NCI-H1436 treated with DMSO at 0.1 percent for 48 hours (cell line): ENCODE measurements at regions not wholly inside any gene's neighbourhood (a gene's known extent, or its start where the extent isn't known, plus 50 kb on each side); places are given as distances from the start of the nearest gene placed in this dataset.
"Not testable (repeated sequence)": the region's sequence is repeated elsewhere in the genome, so short reads cannot be mapped to it uniquely, and the experiment has no call there.

Source experiments
- DNase-seq: peaks from one replicate; lab custom pipeline; 2025; lab: John Stamatoyannopoulos, UW

DNA sequence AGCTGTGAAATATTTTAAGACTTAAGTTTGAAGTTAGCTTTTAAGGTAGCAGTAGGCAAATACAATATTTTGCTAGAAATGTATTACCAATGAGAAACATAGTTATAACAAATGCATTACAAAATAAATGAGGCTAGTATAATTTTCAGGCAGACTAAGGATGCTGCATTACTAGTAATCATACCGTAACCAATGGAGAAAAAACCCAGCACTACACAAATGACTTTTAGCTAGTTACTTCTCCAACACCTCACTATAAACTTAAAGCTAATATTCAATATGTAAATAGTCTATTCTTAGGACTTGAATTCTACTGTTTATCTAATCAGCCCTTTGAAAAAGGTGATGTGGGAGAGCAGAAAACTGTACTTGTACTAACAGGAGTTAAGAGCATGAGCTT is 285.3 kb upstream of the KLF14 start:
- DNase-seq, result no peak

DNA sequence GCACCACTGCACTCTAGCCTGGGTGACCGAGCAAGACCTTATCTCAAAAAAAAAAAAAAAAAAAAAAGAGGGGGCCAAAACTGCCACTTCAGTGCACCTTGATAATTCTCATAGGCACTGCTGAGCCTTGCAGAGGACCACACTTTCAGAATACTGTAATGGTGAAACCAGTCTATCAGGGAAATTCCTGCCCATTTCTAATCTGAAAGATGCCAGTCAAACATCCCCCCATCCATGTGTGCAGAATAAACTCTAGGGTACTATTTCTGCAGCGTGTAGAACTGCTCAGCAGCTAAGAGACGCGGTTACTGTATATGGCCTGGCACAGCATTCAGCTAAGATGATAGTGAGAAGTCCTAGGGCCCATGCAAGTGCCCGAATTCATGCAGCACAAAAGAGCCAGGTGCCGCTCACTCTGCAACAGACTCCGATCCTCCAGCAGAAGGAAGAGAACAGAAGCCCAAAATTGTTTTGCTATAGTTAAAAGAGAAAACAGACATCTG is 286.8 kb upstream of the KLF14 start:
- DNase-seq, result no peak

DNA sequence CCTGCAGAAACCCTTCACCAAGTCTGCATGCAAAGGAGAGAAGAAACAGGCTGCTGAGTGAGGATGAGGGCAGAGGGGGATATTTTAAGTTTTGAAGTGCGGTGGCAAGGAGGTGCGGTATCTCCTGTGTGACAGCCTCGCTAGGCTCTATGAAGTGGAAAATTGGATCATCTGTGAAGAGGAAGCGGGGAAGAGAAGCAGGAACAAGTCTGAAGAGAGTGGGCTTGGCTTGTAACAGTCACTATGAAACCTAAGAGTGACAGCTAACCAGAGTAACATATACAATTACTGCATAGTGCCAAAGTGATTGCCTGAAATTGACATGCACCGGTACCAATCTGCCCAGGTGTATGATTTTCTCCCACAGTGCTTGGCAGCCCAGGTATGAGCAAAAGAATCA is 287.5 kb upstream of the KLF14 start:
- DNase-seq, result no peak

DNA sequence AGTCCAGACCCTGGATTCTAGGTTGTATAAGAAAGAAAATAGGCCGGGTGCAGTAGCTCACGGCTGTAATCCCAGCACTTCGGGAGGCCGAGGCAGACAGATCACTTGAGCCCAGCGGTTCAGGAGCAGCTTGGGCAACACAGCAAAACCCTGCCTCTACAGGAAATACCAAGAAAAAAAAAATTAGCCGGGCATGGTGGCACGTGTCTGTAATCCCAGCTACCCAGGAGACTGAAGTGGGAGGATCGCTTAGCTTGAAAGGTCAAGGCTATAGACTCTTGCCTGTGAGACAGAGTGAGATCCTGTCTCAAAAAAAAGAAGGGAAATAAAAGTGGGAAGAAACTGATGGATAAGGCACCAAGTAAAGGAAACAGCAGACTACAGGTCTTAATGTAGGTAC is 287.9 kb upstream of the KLF14 start:
- DNase-seq, result no peak

DNA sequence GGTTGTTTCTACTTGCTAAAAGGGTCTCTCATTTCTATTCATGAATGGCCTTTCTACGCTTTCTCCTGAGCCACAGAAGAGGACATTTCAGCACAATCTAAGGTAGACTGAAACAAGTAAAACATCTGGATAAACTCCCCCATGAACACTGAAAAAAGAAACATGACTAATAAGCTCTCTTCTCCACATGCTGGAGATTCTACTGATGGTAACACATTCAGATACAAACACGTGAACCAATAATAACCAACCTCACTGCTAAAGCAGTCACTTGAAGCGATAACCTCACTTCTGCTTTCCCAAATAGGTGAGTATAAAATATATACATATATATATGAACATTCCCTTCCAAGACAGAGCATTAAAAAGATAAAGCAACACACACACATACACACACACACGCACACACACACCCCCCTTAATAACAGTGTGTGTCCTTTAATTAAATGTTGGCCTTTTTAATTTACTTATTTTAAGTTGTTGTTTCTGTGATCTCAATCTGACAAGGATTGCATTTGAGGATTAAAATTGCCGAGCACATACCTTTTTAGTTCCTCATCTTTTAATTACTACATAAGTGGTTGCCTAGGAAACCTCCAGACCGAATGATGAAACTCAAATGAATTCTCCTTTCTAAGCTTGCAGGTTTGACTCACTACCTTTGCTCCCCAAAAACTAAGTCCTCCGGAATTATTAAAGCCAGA is 292.4 kb upstream of the KLF14 start:
- no peak for DNase-seq

DNA sequence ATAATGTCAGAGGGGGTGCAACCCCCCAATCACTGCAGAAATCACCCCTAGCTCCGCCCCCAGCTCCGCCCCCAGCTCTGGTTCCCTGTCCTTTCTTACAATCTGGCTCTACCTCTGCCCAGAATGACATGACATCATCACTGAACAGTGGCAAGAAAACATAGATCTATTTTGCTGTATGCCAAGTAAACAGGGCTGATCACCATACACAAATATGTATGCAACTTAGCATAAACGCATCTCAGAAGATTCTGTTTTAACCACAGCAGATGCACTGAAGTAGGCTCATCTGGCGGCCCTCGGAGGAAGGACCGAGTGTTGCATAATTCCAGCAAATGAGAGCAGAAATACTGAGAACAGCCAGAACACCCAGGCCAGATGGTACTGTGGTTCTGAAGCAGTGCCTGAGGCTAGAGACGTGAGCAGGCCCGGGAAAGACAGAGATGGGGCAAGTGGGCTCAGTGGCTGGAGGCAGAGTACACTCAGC is 293.3 kb upstream of the KLF14 start:
- no peak for DNase-seq

DNA sequence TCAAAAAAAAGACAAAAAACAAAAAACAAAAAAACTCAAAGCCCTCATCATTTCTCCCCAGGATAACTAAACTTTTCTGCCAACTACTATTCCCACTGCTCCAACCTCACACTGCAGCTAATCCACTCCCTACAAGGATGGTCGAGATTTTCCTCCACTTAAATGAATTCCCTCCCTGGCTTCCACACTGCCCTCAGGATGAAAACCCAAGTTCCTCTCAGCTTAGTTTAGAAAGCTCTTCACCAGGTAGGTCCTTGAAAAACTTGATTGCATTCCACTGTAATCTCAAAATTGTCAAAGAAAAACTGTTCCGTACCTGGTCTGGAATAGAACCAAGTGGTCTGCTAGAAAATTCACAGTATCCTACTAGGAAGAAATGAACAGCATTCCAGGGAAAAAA is 294.3 kb upstream of the KLF14 start:
- no peak for DNase-seq

DNA sequence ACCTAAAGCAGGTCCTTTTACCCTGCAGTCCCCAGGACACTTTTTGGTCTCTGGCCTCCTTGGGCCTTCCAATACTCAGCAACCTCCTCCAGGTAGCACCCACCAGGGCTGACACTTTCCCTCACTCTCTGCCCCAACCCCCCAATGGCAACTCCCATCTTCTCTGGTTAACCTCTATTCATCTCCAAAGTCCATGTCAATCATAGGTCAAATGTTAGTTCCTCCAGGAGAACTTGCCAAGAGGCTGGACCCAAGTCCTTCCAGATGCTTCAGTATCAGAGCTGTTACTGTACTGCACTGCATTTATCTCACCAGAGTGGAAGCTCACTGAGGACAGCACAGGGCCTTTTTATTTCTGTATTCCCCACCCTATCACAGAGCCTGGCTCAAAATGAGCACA is 295.0 kb upstream of the KLF14 start:
- no peak for DNase-seq

DNA sequence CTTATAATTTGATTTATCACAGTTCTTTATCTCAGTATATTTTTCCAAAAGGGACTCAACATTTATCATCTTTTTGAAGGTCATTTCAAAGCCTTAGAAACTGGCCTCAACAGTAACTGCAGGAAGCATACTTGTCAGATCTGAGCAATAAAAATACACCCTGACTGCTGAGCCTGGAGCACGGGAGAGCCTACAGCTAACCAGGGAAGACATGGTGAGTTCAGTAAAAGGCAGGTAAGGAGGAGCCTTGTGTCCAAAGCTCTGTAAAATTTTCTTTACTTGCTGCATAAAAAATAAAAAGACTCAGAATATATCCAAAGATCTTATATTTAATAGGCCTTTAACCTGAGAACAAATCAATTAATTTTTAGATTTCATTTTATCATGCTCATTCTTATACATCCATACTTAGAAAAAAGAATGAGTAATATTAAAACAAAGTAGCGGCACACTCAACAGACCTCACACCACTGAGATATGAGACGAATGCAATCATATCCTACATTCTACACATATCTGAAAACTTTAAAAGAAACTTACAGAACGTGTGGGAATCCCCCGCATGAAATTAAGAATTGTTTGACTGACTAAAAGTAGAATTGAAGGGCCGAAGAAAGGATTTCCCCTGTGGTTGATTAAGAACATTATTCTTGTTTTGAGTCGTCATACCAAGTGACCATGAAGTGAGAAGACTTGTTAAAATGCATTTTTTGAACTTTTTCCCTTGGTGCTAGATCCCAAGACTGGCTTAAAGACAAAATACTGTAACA is 296.4 kb upstream of the MKLN1 start:
- DNase-seq, result no peak

DNA sequence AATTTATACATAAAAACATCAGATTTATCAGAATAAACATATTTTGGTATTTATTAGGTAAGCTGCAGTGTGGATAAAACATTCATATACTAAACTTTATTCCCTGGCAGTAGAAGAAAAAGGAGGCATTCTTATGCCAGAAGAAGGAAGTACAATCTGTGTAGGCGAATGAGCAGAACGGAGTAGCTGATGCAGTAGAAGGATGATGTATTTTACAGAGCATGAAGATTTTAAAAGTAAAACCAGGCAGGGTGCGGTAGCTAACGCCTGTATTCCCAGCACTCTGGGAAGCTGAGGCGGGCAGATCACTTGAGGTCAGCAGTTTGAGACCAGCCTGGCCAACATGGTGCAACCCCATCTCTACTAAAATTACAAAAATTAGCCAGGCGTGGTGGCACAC is 294.9 kb upstream of the MKLN1 start:
- DNase-seq, result no peak

DNA sequence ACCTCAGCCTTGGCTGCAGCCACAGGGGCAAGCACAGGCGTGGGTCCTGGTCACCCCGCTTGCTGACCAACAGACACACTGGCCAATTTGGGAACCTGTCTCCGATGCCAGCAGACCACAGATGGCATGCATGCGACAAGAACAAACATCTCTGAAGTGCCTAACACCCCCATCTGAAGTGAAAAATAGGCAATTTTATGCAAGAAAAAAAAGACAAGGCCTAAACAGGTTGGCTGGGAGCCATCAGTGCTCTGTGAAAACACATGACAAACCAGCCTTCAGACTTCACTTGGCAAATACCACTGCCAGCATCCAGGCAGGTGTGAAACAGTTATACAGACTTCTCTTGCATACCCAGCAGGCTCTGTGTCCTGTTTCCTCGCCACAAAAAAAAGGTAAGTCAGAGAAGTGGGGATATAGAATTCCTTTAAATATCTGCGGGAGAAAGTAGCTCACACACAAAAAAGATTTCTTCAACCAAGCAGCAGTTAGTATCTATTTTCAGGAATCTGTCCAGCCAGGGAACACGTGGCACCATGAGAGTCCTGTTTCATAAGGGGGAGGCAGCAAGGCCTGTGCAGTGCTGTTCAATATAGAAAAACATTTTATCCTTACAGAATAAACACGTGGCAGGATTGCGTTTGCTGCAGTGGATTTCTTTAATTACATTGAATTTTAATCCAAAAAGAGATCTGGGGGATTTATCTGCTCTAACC is 293.4 kb upstream of the MKLN1 start:
- no peak for DNase-seq

DNA sequence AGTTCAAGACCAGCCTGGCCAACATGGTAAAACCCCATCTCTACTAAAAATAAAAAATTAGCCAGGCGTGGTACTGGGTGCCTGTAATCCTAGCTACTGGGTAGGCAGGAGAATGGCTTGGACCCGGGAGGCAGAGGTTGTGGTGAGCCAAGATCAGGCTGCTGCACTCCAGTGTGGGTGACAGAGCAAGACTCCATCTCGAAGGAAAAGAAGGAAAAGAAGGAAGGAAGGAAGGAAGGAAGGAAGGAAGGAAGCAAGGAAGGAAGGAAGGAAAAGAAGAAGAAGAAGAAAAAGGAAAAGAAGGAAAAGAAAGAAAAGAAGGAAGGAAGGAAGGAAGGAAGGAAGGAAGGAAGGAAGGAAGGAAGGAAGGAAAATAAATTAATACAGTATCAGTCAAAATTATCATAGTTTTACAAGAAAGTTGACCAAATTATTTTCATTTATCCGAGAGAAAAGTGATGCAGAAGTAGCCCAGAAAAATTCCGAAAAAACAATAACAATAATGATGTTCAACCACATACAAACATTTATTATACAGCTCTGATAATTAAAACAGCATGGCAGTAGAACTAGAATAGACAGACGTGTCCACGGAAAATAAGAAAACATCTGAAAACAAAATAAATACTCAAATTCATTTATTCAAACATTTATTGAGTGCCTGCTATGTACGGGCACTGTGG is 292.4 kb upstream of the MKLN1 start:
- DNase-seq, result no peak

DNA sequence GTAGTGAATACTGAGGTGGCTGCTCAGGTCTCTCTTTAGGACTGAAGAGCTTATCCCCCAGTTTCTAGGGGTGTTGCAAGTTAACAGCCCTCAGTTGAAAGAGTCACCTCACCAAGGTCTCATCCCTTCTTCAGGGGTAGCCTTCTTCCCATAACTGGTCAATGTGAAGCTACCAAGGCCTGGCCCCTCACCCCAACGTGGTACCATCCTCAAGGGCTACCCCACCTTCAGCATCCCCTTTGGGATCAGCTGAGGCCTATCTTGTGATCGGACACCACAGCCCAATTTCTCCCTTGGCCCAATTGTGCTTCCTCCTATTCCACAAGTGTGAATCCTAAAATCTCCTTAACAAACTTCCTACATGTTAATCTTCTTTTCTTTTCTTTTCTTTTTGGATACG is 289.5 kb upstream of the MKLN1 start:
- DNase-seq, result no peak

DNA sequence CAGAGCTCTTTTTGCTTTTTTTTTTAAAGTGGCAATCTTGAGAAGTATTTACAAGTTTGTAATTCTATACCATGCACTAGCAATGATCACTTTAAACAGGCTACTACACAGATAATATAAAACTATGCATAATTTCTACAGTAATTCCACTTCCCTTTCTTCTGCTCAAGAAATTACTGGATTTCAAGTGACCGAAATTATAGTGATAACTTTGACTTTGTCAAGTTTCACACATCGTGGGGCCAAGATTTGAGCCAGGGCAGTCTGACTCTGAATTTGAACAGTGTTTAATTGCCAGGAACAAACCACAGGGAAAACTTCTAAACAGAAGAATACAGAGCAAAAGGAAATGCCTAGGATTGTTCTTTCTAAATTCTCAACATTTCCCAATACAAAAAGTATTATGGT is 288.3 kb upstream of the MKLN1 start:
- no peak for DNase-seq

DNA sequence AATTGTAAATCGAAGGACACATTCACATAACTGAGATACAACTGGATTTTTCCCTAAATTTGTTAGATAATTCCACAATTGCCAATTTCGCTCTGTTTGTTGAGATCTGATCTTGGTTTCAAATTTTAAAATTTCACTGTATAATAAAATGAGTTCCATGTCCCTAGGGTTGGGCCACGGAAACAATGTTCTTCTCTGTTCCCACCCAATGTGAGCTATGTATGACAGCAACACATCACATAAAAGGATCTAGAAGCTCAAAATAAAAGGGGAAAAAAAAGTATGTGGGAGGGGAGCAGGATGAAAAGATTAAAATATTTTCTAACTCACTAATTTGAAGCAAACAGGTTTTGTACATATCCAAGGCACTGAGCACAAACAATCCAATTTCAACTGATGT is 287.8 kb upstream of the MKLN1 start:
- DNase-seq, result no peak

DNA sequence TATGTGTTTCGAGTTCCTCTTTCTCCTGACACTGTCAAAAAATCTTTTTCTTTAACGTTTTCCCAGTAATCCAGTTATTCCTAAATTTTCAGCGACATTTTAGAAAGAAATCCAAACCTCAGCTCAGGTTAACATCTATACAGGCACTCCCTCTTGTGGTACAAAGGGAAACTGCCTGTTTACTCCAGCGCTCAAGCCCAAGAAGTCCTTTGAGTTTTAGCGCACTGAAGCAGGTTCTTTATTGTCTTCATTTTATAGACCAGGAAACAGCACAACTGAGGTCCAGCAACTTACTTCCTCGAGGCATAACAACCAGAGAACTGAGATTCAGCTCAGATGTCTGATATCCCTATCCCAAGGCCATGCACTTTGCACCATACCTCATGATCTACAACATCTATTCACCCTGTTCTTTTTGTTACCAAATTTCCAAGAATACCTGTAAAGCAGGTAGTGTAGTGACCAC is 287.2 kb upstream of the MKLN1 start:
- DNase-seq, result no peak

DNA sequence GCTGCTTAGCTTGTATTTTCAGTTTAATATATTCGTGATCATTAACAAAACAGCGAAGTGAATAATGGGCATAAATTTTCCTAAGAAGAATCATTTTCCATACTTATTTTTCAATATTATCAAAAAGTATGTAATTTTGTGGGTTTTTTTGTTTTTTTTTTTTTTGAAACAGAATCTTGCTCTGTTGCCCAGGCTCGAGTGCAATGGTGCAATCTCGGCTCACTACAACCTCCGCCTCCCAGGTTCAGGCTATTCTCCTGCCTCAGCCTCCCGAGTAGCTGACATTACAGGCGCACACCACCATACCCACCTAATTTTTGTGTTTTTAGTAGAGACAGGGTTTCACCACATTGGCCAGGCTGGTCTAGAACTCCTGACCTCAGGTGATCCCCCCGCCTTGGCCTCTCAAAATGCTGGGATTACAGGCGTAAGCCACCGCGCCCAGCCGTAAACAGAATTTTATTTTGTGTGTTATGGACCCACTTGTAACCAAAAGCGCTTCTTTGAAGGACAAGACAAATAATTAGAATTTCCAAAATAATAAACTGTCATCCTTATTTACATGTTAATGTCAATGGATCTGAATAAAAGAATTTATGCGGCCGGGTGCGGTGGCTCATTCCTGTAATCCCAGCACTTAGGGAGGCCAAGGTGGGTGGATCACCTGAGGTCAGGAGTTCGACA is 286.5 kb upstream of the MKLN1 start:
- not testable (repeated sequence) for DNase-seq

DNA sequence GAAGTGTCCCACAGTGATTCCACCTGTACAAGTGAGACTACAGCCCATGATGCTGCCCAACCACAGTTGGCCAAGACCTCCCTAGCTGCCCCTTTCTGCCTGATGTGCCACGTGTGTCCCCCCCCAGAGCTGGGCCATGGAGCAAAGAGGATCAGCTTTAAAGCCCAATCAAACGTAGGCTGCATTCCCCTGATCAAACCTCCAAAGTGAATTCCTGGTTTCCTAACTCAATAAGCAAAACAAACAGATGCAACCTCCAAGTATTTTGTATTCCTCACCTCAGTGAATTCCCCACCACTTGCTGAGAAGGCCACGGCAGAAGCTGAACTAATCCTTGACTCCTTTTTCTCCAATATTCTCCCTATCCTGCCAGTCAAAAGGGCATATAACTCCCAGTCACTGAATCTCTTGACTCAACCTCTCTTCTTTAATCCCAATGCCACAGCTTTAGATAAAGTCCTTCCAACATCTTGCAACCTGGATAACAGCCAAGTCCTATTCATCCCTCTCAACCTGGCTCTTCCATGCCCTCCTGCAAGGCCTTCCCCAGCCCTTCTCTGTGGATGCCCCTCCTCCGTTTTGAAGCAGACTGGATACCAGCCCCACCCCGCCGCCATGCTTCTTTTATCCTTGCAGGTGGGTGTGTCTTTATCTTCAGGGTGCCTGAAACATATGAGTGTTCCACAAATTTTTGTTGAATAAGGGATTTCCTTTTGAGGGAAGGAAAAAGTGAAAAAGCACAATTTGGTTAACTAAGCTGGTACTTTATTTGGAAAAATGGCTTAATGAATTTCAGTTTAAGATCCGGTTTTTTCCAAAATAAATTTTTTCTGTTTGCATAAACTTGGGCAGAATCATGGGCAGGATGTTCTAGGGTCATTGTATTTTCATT is 285.2 kb upstream of the MKLN1 start:
- DNase-seq, result no peak

DNA sequence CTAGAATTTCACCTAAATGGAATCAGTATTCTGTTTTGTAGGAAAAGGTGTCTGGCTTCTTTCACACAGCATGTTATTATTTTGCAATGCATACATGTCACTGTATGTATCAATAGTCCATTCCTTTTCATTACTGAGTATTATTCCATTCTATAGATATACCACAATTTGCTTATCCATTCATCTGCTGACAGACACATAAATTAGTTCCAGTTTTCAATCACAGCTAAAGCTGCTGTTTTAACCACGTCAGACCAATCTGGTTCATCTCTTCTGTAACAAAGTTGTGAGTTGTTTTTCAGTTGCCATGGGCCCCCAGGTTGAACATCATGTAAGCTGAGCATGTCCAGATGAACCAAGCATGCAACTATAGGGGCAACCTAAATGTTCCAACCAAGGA is 282.1 kb upstream of the MKLN1 start:
- DNase-seq, result no peak

DNA sequence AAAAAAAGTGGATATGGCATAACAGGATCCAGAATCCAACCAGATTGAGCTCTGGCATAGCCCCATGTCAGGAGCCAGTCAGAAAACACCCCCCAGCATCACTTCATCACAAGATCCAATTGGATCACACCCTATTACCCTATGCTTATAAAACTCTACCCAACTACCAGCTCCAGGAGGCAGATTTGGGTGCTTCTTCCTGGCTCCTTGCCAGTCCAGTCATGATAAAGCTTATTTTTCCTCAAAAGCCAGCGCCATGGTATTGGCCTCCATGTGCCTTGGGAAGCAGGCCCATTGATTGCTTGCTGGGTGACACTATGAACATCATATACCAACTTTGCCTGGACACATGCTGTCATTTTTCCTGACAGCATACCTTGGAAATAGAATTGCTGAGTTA is 281.4 kb upstream of the MKLN1 start:
- DNase-seq, result no peak
